ENCODE measurements at regions not wholly inside any gene's neighbourhood (a gene's known extent, or its start where the extent isn't known, plus 50 kb on each side); places are given as distances from the start of the nearest gene placed in this dataset.

DNA sequence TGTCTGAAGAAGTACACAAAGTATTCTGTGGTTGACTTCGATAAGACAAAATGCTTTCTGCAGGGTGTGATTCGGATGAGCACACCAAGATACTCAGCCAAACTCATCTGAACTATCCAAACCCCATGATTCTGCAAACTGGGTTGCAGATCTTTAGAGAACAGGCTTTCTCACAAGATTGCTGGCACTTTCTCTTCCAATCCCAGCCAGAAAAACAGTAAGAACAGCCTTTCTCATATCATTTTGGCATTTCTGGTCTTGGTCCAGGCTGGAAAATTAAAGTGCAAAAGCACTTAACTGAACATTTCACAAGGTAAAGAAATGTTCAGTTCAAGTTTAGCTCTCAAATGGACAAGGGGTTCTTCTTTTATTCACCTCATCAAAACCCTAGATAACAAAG, 269.1 kb downstream of the NR2F1-AS1 start:
- peak; percentile 51 to 52 for DNase-seq (ENCODE audit: low read depth in 2 of 2)
- Histone ChIP-seq H3K27ac (ENCODE audit: insufficient read depth, low read length) (no peak overlapping the region), H3K36me3 (ENCODE audit: control insufficient read depth, insufficient read depth, low read length) (no peaks in the 10 kb centered on the region), H3K4me1 (ENCODE audit: control insufficient read depth, extremely low read depth, insufficient read depth, low read length) (no peaks in the 10 kb centered on the region), H3K4me3 (replicated peaks in 1 of 4; ENCODE audit: control extremely low read depth in 1 of 4, insufficient read depth in 1 of 4, low read depth in 3 of 4, low read length in 4 of 4) (no peak overlapping the region), H2AFZ (ENCODE audit: low read length) (no peak overlapping the region), H3K79me2 (ENCODE audit: control insufficient read depth, insufficient read depth, low read length) (no peaks in the 10 kb centered on the region), H4K20me1 (ENCODE audit: control insufficient read depth, extremely low read depth, insufficient read depth, low read length) (no peaks in the 10 kb centered on the region), H3K27me3 (ENCODE audit: control insufficient read depth, insufficient read depth, low read length) (no peaks in the 10 kb centered on the region), H3K4me2 (ENCODE audit: extremely low read depth, insufficient read depth, low read length) (no peak overlapping the region), H3K9ac (ENCODE audit: insufficient read depth, low read length) (no peak overlapping the region), H3K9me3 (ENCODE audit: control insufficient read depth, insufficient read depth, low read depth, low read length) (no peaks in the 10 kb centered on the region)
- TF ChIP-seq, protein P1, sequence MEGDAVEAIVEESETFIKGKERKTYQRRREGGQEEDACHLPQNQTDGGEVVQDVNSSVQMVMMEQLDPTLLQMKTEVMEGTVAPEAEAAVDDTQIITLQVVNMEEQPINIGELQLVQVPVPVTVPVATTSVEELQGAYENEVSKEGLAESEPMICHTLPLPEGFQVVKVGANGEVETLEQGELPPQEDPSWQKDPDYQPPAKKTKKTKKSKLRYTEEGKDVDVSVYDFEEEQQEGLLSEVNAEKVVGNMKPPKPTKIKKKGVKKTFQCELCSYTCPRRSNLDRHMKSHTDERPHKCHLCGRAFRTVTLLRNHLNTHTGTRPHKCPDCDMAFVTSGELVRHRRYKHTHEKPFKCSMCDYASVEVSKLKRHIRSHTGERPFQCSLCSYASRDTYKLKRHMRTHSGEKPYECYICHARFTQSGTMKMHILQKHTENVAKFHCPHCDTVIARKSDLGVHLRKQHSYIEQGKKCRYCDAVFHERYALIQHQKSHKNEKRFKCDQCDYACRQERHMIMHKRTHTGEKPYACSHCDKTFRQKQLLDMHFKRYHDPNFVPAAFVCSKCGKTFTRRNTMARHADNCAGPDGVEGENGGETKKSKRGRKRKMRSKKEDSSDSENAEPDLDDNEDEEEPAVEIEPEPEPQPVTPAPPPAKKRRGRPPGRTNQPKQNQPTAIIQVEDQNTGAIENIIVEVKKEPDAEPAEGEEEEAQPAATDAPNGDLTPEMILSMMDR (conservative IDR thresholded peaks at IDR 0.05 in 1 of 2, IDR thresholded peaks at IDR 0.05 in 1 of 2; ENCODE audit: low read depth in 1 of 2, low read length in 2 of 2): no peak
- TF ChIP-seq EZH2 (IDR thresholded peaks at IDR 0.05; ENCODE audit: low read length, missing control alignments): no peak

DNA sequence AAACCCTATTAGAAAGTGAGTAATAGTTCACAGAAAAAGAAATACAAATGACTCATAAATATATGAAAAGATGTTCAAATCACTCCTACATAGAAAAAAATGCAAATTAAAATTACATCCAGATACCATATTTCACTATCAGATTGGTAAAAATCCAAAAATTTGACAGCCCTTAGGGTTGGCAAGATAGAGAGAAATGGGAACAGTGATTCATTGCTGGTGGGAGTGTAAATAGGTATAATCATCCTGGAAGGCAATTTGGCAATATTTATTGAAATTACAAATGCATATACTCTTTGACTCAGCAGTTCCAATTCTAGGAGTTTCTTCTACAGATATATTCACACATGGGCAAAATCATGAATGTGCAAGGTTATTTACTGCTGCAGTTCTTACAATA, 273.5 kb downstream of the NR2F1-AS1 start:
- Histone ChIP-seq H3K27ac (ENCODE audit: insufficient read depth, low read length) (no peak overlapping the region), H3K36me3 (ENCODE audit: control insufficient read depth, insufficient read depth, low read length) (no peaks in the 10 kb centered on the region), H3K27me3 (ENCODE audit: control insufficient read depth, insufficient read depth, low read length) (no peaks in the 10 kb centered on the region), H3K4me3 (replicated peaks in 1 of 4; ENCODE audit: control extremely low read depth in 1 of 4, insufficient read depth in 1 of 4, low read depth in 3 of 4, low read length in 4 of 4) (no peak overlapping the region), H3K79me2 (ENCODE audit: control insufficient read depth, insufficient read depth, low read length) (no peaks in the 10 kb centered on the region), H2AFZ (ENCODE audit: low read length) (no peak overlapping the region), H3K9me3 (ENCODE audit: control insufficient read depth, insufficient read depth, low read depth, low read length) (no peaks in the 10 kb centered on the region), H4K20me1 (ENCODE audit: control insufficient read depth, extremely low read depth, insufficient read depth, low read length) (no peaks in the 10 kb centered on the region), H3K4me1 (ENCODE audit: control insufficient read depth, extremely low read depth, insufficient read depth, low read length) (no peaks in the 10 kb centered on the region), H3K9ac (ENCODE audit: insufficient read depth, low read length) (no peak overlapping the region), H3K4me2 (ENCODE audit: extremely low read depth, insufficient read depth, low read length) (no peak overlapping the region)
- no peak for TF ChIP-seq EZH2 (IDR thresholded peaks at IDR 0.05; ENCODE audit: low read length, missing control alignments)
- TF ChIP-seq, protein P1 (conservative IDR thresholded peaks at IDR 0.05 in 1 of 2, IDR thresholded peaks at IDR 0.05 in 1 of 2; ENCODE audit: low read depth in 1 of 2, low read length in 2 of 2): no peak
- DNase-seq (ENCODE audit: low read depth in 2 of 2): peak; percentile 40 to 79

DNA sequence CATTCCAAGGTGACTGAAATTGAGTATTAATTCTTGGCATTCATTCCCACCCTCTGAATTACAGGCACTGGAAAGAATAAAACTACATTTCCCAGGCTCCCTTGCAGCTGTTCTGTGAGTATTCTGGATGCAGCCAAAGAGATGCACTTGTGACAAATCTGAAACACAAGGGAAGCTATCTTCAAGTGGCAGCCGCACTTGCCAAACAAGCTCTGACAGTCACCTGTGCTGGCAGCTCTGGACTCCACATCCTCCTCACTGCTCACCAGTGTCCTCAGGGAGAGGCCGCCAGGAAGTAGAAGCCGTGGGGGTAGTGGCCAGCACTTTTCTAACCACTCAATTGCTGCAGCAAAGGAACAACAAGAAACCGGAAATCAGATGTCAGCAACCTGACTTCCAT, 275.0 kb downstream of the NR2F1-AS1 start:
- Histone ChIP-seq H4K20me1 (ENCODE audit: control insufficient read depth, extremely low read depth, insufficient read depth, low read length) (no peaks in the 10 kb centered on the region), H3K36me3 (ENCODE audit: control insufficient read depth, insufficient read depth, low read length) (no peaks in the 10 kb centered on the region), H3K79me2 (ENCODE audit: control insufficient read depth, insufficient read depth, low read length) (no peaks in the 10 kb centered on the region), H2AFZ (ENCODE audit: low read length) (peak overlapping the region; percentile 53), H3K9ac (ENCODE audit: insufficient read depth, low read length) (no peak overlapping the region), H3K9me3 (ENCODE audit: control insufficient read depth, insufficient read depth, low read depth, low read length) (no peaks in the 10 kb centered on the region), H3K4me3 (replicated peaks in 1 of 4; ENCODE audit: control extremely low read depth in 1 of 4, insufficient read depth in 1 of 4, low read depth in 3 of 4, low read length in 4 of 4) (no peak overlapping the region), H3K4me2 (ENCODE audit: extremely low read depth, insufficient read depth, low read length) (no peak overlapping the region), H3K27me3 (ENCODE audit: control insufficient read depth, insufficient read depth, low read length) (no peaks in the 10 kb centered on the region), H3K4me1 (ENCODE audit: control insufficient read depth, extremely low read depth, insufficient read depth, low read length) (no peaks in the 10 kb centered on the region), H3K27ac (ENCODE audit: insufficient read depth, low read length) (no peak overlapping the region)
- DNase-seq (ENCODE audit: low read depth in 2 of 2): no peak
- TF ChIP-seq EZH2 (IDR thresholded peaks at IDR 0.05; ENCODE audit: low read length, missing control alignments): no peak
- TF ChIP-seq, protein P1 (conservative IDR thresholded peaks at IDR 0.05 in 1 of 2, IDR thresholded peaks at IDR 0.05 in 1 of 2; ENCODE audit: low read depth in 1 of 2, low read length in 2 of 2): no peak

Data from fibroblast of lung (primary cell).